Fibroblast of mammary gland (primary cell): ENCODE measurements at regions not wholly inside any gene's neighbourhood (a gene's known extent, or its start where the extent isn't known, plus 50 kb on each side); places are given as distances from the start of the nearest gene placed in this dataset.

Source experiments
- DNase-seq: peaks from one replicate; pipeline ENCODE4 v3.0.0-alpha.2; 2010; ENCODE audit warnings: low read depth
- H3K4me3 ChIP-seq: 2 replicates; pipeline ENCODE4 v1.5.1; 2011; ENCODE audit warnings: low read depth, mild to moderate bottlenecking, low read length, moderate library complexity; ENCODE audit not compliant: control insufficient read depth
- CTCF ChIP-seq: conservative IDR thresholded peaks from 2 replicates; pipeline ENCODE4 v1.5.1; 2011; ENCODE audit warnings: low read depth, low read length, inconsistent platforms; ENCODE audit not compliant: control insufficient read depth, insufficient read depth

DNA sequence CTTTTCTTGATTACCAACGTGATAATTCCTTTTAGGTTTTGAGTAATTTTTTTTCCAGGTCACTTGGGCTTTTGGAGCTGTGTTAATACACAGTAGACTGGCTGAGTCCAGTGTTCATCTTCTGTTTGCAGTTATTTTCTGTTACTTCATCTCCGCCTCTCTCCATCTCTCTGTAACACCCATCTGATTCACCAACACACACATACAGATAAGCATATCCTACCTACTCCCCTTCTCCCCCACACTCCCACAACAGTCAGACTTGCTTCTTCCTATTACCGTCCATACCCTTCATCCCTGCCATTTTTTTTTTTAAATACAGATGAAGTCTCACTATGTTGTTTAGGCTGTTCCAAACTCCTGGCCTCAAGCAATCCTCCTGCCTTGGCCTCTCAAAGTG lies 72.7 kb upstream of the MANSC4 start:
- TF ChIP-seq CTCF, result no peak
- DNase-seq, result no peak
- no peak overlapping the region for H3K4me3 ChIP-seq
